GM12878 (cell line): ENCODE measurements at regions not wholly inside any gene's neighbourhood (a gene's known extent, or its start where the extent isn't known, plus 50 kb on each side); places are given as distances from the start of the nearest gene placed in this dataset.

Experiments
- ATAC-seq: fragments of 200-7000 bp; cut with Tn5 transposase; 3 replicates; pipeline ENCODE4 v1.9.1; 2020; ENCODE audit warnings: mild to moderate bottlenecking, moderate library complexity
- BruUV-seq: library from RNA; stranded (reverse); fragments of 400-500 nt; replicated peaks from 2 replicates; lab custom pipeline; 2021; lab: Mats Ljungman, UMichigan
- CTCF ChIA-PET: fragments of 300-600 bp; sonication (Branson Sonifier 250); formaldehyde crosslinking; extraction: SDS; loops from one replicate; lab custom pipeline; 2021; ENCODE audit warnings: inconsistent platforms; lab: Yijun Ruan, JAX
- POLR2A ChIA-PET: fragments of 350-600 bp; formaldehyde crosslinking; extraction: SDS; loops from one replicate; lab custom pipeline; 2021; ENCODE audit warnings: inconsistent platforms; lab: Charles Lee
- RAD21 ChIA-PET: fragments of 300-600 bp; sonication (Branson Sonifier 250); formaldehyde crosslinking; loops from one replicate; lab custom pipeline; 2023; ENCODE audit warnings: antibody characterized with exemption; ENCODE audit not compliant: unreplicated experiment; lab: Charles Lee
- SMC1A ChIA-PET: fragments of 300-600 bp; sonication (Branson Sonifier 250); formaldehyde crosslinking; loops from one replicate; lab custom pipeline; 2023; ENCODE audit not compliant: unreplicated experiment, uncharacterized antibody; lab: Charles Lee
- DNase-seq: peaks from one replicate; pipeline ENCODE4 v3.0.0-alpha.2; 2011; ENCODE audit warnings: low read depth, low spot score
- FAIRE-seq: peaks from 3 replicates; lab custom pipeline; 2011; peaks lifted over from hg19 to GRCh38; lab: Jason Lieb, UNC
- H2AFZ ChIP-seq: 2 replicates; pipeline ENCODE4 v1.6.0; 2011; ENCODE audit warnings: low read depth, low read length, control low read depth; ENCODE audit not compliant: control insufficient read depth
- H3K27ac ChIP-seq: 2 replicates; pipeline ENCODE4 v1.5.1; 2011; ENCODE audit warnings: control low read depth; ENCODE audit not compliant: control insufficient read depth, insufficient read depth
- H3K27me3 ChIP-seq, 2 experiments: replicated peaks in 1 of 2; 2 replicates each; pipeline versions ENCODE4 v1.6.0 to v1.6.1; 2011; ENCODE audit warnings: low read length in 1 of 2; ENCODE audit not compliant: control insufficient read depth in 2 of 2, insufficient read depth in 2 of 2
- H3K36me3 ChIP-seq, 2 experiments: 2 replicates each; pipeline ENCODE4 v1.5.1; 2011; ENCODE audit warnings: low read length in 1 of 2; ENCODE audit not compliant: control insufficient read depth in 2 of 2, insufficient read depth in 2 of 2
- H3K4me1 ChIP-seq: 2 replicates; pipeline ENCODE4 v1.6.1; 2011; ENCODE audit warnings: mild to moderate bottlenecking, low read length, moderate library complexity, mixed read lengths; ENCODE audit not compliant: control insufficient read depth, insufficient read depth
- H3K4me2 ChIP-seq: 2 replicates; pipeline ENCODE4 v1.6.0; 2011; ENCODE audit warnings: control low read depth; ENCODE audit not compliant: control insufficient read depth, insufficient read depth
- H3K4me3 ChIP-seq: fragments of 200-600 bp; sonication (generic); 2 replicates; pipeline ENCODE4 v1.5.1; 2016
- H3K79me2 ChIP-seq: 2 replicates; pipeline ENCODE4 v1.6.0; 2011; ENCODE audit warnings: low read length; ENCODE audit not compliant: control insufficient read depth, insufficient read depth
- H3K9ac ChIP-seq: 2 replicates; pipeline ENCODE4 v1.8.0; 2011; ENCODE audit warnings: low read length, control low read depth, mixed read lengths; ENCODE audit not compliant: control insufficient read depth, insufficient read depth
- H3K9me3 ChIP-seq: replicated peaks from 3 replicates; pipeline ENCODE4 v1.5.1; 2011; ENCODE audit warnings: mild to moderate bottlenecking, low read length; ENCODE audit not compliant: control insufficient read depth, insufficient read depth
- H4K20me1 ChIP-seq: 2 replicates; pipeline ENCODE4 v1.6.0; 2011; ENCODE audit not compliant: control insufficient read depth, insufficient read depth
- BCL3 ChIP-seq: IDR thresholded peaks from 2 replicates; pipeline ENCODE4 v1.6.1; 2011; ENCODE audit warnings: borderline replicate concordance, low read depth, mild to moderate bottlenecking, moderate library complexity, low read length; ENCODE audit not compliant: insufficient read depth, poor library complexity, severe bottlenecking
- HCFC1 ChIP-seq: fragments of 150-350 bp; IDR thresholded peaks from 2 replicates; pipeline ENCODE4 v1.6.1; 2014; ENCODE audit warnings: low read length
- MTA2 ChIP-seq: fragments of 450-650 bp; IDR thresholded peaks from 2 replicates; pipeline ENCODE4 v1.6.1; 2016; ENCODE audit warnings: low read depth, mild to moderate bottlenecking, moderate library complexity
- MTA3 ChIP-seq: IDR thresholded peaks from 2 replicates; pipeline ENCODE4 v1.6.1; 2012; ENCODE audit warnings: low read length, inconsistent platforms, borderline replicate concordance
- NFIC ChIP-seq: IDR thresholded peaks from 2 replicates; pipeline ENCODE4 v1.6.1; 2012; ENCODE audit warnings: low read depth, mild to moderate bottlenecking, inconsistent platforms, low read length, moderate library complexity
- NFYB ChIP-seq: IDR thresholded peaks from 2 replicates; pipeline ENCODE4 v1.6.1; 2011; ENCODE audit warnings: low read depth, mild to moderate bottlenecking, low read length, improper control_type of control experiment, moderate library complexity; ENCODE audit not compliant: insufficient read depth
- PML ChIP-seq: IDR thresholded peaks from 2 replicates; pipeline ENCODE4 v1.6.1; 2012; ENCODE audit warnings: low read length, inconsistent platforms
- SREBF2 ChIP-seq: IDR thresholded peaks from 2 replicates; pipeline ENCODE4 v1.6.1; 2012; ENCODE audit warnings: mild to moderate bottlenecking, low read length
- TCF7 ChIP-seq: IDR thresholded peaks from 2 replicates; pipeline ENCODE4 v1.6.1; 2014; ENCODE audit warnings: antibody characterized with exemption, borderline replicate concordance
- ZNF384 ChIP-seq: IDR thresholded peaks from 2 replicates; pipeline ENCODE4 v1.6.1; 2012; ENCODE audit warnings: low read depth, mild to moderate bottlenecking, low read length, improper control_type of control experiment, borderline replicate concordance
- WGBS: methylation state at CpG from one replicate; pipeline ENCODE4 v1.1.6; 2016; ENCODE audit warnings: low lambda C conversion rate; ENCODE audit not compliant: insufficient replicate concordance, insufficient coverage; ENCODE audit errors: missing lambda C conversion rate; 5-methylcytosine and 5-hydroxymethylcytosine counted together
- in situ Hi-C: fragments of 300-500 bp; cut with MboI; formaldehyde crosslinking; loops from 9 replicates; pipeline ENCODE4 v1.14.3; 2018; ENCODE audit warnings: mixed read lengths
- intact Hi-C: fragments of 100-400 bp; cut with micrococcal nuclease; formaldehyde crosslinking; loops from one replicate; pipeline ENCODE4 v1.14.2; 2022; ENCODE audit not compliant: unreplicated experiment
- TF ChIP-seq, protein P1 (sequence below): IDR thresholded peaks from 2 replicates; pipeline ENCODE4 v1.6.1; 2012; ENCODE audit warnings: improper control_type of control experiment, low read depth, low read length; ENCODE audit not compliant: insufficient replicate concordance

- TF ChIP-seq, protein P1, sequence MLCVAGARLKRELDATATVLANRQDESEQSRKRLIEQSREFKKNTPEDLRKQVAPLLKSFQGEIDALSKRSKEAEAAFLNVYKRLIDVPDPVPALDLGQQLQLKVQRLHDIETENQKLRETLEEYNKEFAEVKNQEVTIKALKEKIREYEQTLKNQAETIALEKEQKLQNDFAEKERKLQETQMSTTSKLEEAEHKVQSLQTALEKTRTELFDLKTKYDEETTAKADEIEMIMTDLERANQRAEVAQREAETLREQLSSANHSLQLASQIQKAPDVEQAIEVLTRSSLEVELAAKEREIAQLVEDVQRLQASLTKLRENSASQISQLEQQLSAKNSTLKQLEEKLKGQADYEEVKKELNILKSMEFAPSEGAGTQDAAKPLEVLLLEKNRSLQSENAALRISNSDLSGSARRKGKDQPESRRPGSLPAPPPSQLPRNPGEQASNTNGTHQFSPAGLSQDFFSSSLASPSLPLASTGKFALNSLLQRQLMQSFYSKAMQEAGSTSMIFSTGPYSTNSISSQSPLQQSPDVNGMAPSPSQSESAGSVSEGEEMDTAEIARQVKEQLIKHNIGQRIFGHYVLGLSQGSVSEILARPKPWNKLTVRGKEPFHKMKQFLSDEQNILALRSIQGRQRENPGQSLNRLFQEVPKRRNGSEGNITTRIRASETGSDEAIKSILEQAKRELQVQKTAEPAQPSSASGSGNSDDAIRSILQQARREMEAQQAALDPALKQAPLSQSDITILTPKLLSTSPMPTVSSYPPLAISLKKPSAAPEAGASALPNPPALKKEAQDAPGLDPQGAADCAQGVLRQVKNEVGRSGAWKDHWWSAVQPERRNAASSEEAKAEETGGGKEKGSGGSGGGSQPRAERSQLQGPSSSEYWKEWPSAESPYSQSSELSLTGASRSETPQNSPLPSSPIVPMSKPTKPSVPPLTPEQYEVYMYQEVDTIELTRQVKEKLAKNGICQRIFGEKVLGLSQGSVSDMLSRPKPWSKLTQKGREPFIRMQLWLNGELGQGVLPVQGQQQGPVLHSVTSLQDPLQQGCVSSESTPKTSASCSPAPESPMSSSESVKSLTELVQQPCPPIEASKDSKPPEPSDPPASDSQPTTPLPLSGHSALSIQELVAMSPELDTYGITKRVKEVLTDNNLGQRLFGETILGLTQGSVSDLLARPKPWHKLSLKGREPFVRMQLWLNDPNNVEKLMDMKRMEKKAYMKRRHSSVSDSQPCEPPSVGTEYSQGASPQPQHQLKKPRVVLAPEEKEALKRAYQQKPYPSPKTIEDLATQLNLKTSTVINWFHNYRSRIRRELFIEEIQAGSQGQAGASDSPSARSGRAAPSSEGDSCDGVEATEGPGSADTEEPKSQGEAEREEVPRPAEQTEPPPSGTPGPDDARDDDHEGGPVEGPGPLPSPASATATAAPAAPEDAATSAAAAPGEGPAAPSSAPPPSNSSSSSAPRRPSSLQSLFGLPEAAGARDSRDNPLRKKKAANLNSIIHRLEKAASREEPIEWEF, result no peak
- TF ChIP-seq HCFC1 (no peak), MTA2 (no peak), NFIC (no peak), ZNF384 (no peak), NFYB (no peak)
Observed at GRCh38 chr5:121174351-121174750, 677.3 kb upstream of the FTMT start (continued).

GRCh38 chr5:121175986-121176385 lies 675.7 kb upstream of the FTMT start:
- no peak overlapping the region for H3K27ac ChIP-seq
- no peaks in the 10 kb centered on the region for H3K36me3 ChIP-seq
- in situ Hi-C loops (no loop called here), intact Hi-C loops (no loop called here)
- DNase-seq, result no peak
- no TSS peak for BruUV-seq
- no peaks in the 10 kb centered on the region for H3K4me1 ChIP-seq
- H3K9me3 ChIP-seq, result no peaks in the 10 kb centered on the region
- no peaks in the 10 kb centered on the region for H3K79me2 ChIP-seq
- H2AFZ ChIP-seq, result no peak overlapping the region
- H4K20me1 ChIP-seq, result no peaks in the 10 kb centered on the region
- no peak overlapping the region for H3K9ac ChIP-seq
- no peak for ATAC-seq
- WGBS, result 0% methylated on average over 3 of the region's 3 CpGs
- H3K27me3 ChIP-seq, result no peaks in the 10 kb centered on the region
- ChIA-PET SMC1A (no interaction called here), RAD21 (no interaction called here), CTCF (no interaction called here), POLR2A (no interaction called here)
- no peak overlapping the region for H3K4me2 ChIP-seq
- H3K4me3 ChIP-seq, result no peak overlapping the region
- no peak for FAIRE-seq
- TF ChIP-seq PML (no peak), BCL3 (no peak), MTA3 (no peak), TCF7 (no peak), SREBF2 (no peak)
- TF ChIP-seq, protein P1, result no peak
